ENCODE measurements at regions not wholly inside any gene's neighbourhood (a gene's known extent, or its start where the extent isn't known, plus 50 kb on each side); places are given as distances from the start of the nearest gene placed in this dataset.

- H3K9me3 ChIP-seq (ENCODE audit: control insufficient read depth, low read depth, low read length) = no peaks in the 10 kb centered on the region
- no peaks in the 10 kb centered on the region for H3K4me1 ChIP-seq (ENCODE audit: control insufficient read depth, extremely low read depth, insufficient read depth, low read length)
- dilution Hi-C loops (cut with MboI; ENCODE audit: extremely low pct_ligation_motif_present, low sequenced_read_pairs) = no loop called here
- no peaks in the 10 kb centered on the region for H3K79me2 ChIP-seq (ENCODE audit: control insufficient read depth, insufficient read depth, low read length)
- H3K36me3 ChIP-seq (ENCODE audit: control insufficient read depth in 2 of 2, extremely low read depth in 1 of 2, insufficient read depth in 2 of 2, low read length in 2 of 2) = no peaks in the 10 kb centered on the region
- no peak for DNase-seq (ENCODE audit: low read depth, low spot score)
- no peak overlapping the region for H2AFZ ChIP-seq (ENCODE audit: control insufficient read depth, low read length)
- H3K4me2 ChIP-seq (ENCODE audit: control insufficient read depth, extremely low read depth, insufficient read depth, low read depth, low read length) = no peak overlapping the region
- H3K4me3 ChIP-seq (ENCODE audit: control insufficient read depth in 2 of 3, extremely low read depth in 1 of 3, insufficient read depth in 2 of 3, low read depth in 1 of 3, low read length in 3 of 3) = no peak overlapping the region
- no peak for FAIRE-seq
- H4K20me1 ChIP-seq (ENCODE audit: control insufficient read depth, extremely low read depth, insufficient read depth, low read length) = no peaks in the 10 kb centered on the region
- no peaks in the 10 kb centered on the region for H3K27me3 ChIP-seq (ENCODE audit: control insufficient read depth, extremely low read depth, insufficient read depth, low read length)
- H3K9ac ChIP-seq (ENCODE audit: control insufficient read depth, extremely low read depth, insufficient read depth, low read length) = no peak overlapping the region
- no peaks in the 10 kb centered on the region for H3K9me1 ChIP-seq (ENCODE audit: control insufficient read depth, extremely low read depth, insufficient read depth, low read length)
- TF ChIP-seq, protein P1, sequence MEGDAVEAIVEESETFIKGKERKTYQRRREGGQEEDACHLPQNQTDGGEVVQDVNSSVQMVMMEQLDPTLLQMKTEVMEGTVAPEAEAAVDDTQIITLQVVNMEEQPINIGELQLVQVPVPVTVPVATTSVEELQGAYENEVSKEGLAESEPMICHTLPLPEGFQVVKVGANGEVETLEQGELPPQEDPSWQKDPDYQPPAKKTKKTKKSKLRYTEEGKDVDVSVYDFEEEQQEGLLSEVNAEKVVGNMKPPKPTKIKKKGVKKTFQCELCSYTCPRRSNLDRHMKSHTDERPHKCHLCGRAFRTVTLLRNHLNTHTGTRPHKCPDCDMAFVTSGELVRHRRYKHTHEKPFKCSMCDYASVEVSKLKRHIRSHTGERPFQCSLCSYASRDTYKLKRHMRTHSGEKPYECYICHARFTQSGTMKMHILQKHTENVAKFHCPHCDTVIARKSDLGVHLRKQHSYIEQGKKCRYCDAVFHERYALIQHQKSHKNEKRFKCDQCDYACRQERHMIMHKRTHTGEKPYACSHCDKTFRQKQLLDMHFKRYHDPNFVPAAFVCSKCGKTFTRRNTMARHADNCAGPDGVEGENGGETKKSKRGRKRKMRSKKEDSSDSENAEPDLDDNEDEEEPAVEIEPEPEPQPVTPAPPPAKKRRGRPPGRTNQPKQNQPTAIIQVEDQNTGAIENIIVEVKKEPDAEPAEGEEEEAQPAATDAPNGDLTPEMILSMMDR (optimal IDR thresholded peaks at IDR 0.05 in 1 of 3, IDR thresholded peaks at IDR 0.05 in 1 of 3, conservative IDR thresholded peaks at IDR 0.05 in 1 of 3; ENCODE audit: extremely low read depth in 1 of 3, insufficient read depth in 2 of 3, low read length in 3 of 3) = no peak
- no peak for TF ChIP-seq EZH2 (IDR thresholded peaks at IDR 0.05; ENCODE audit: low read length)
- H3K27ac ChIP-seq (ENCODE audit: control insufficient read depth, insufficient read depth, low read length) = no peak overlapping the region
Observed at GRCh38 chr10:9863559-9864121, 1154.0 kb upstream of the CELF2 start.

DNA sequence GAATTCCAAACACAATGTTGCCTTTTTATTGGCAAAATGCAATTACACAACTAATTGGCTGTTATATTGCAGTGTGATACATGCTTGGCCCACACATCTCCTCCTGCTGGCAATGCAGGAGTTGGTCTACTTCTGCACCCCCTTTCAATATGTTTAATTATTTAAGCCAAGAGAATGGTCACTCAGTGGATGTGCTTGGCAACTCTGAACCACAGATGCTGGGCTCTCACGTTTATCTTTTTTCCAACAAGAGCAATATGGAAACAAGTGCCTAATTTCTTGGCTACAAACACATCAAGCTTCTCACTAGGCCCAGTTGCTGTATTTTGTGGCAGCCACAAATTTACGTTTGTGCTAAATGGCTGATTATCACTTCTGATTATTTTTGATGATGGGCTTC lies 1149.2 kb upstream of the CELF2 start:
- Histone ChIP-seq H3K27ac (ENCODE audit: control insufficient read depth, insufficient read depth, low read length) (no peak overlapping the region), H3K9me1 (ENCODE audit: control insufficient read depth, extremely low read depth, insufficient read depth, low read length) (no peaks in the 10 kb centered on the region), H3K4me2 (ENCODE audit: control insufficient read depth, extremely low read depth, insufficient read depth, low read depth, low read length) (no peak overlapping the region), H3K9me3 (ENCODE audit: control insufficient read depth, low read depth, low read length) (no peaks in the 10 kb centered on the region), H3K9ac (ENCODE audit: control insufficient read depth, extremely low read depth, insufficient read depth, low read length) (no peak overlapping the region), H4K20me1 (ENCODE audit: control insufficient read depth, extremely low read depth, insufficient read depth, low read length) (no peaks in the 10 kb centered on the region), H3K4me1 (ENCODE audit: control insufficient read depth, extremely low read depth, insufficient read depth, low read length) (no peaks in the 10 kb centered on the region), H3K4me3 (ENCODE audit: control insufficient read depth in 2 of 3, extremely low read depth in 1 of 3, insufficient read depth in 2 of 3, low read depth in 1 of 3, low read length in 3 of 3) (no peak overlapping the region), H2AFZ (ENCODE audit: control insufficient read depth, low read length) (no peak overlapping the region), H3K79me2 (ENCODE audit: control insufficient read depth, insufficient read depth, low read length) (no peaks in the 10 kb centered on the region), H3K27me3 (ENCODE audit: control insufficient read depth, extremely low read depth, insufficient read depth, low read length) (no peaks in the 10 kb centered on the region), H3K36me3 (ENCODE audit: control insufficient read depth in 2 of 2, extremely low read depth in 1 of 2, insufficient read depth in 2 of 2, low read length in 2 of 2) (no peaks in the 10 kb centered on the region)
- no peak for DNase-seq (ENCODE audit: low read depth, low spot score)
- no peak for TF ChIP-seq EZH2 (IDR thresholded peaks at IDR 0.05; ENCODE audit: low read length)
- TF ChIP-seq, protein P1 (optimal IDR thresholded peaks at IDR 0.05 in 1 of 3, IDR thresholded peaks at IDR 0.05 in 1 of 3, conservative IDR thresholded peaks at IDR 0.05 in 1 of 3; ENCODE audit: extremely low read depth in 1 of 3, insufficient read depth in 2 of 3, low read length in 3 of 3) = no peak
- FAIRE-seq = no peak
- dilution Hi-C loops (cut with MboI; ENCODE audit: extremely low pct_ligation_motif_present, low sequenced_read_pairs) = no loop called here
